H9 (cell line): ENCODE measurements at regions not wholly inside any gene's neighbourhood (a gene's known extent, or its start where the extent isn't known, plus 50 kb on each side); places are given as distances from the start of the nearest gene placed in this dataset.

Experiments
- DNase-seq: peaks from one replicate; pipeline ENCODE4 v3.0.0-alpha.2; 2017
- H2AFZ ChIP-seq: one replicate; pipeline ENCODE4 v1.6.1; 2013; ENCODE audit warnings: mild to moderate bottlenecking, low read length, control low read depth, moderate library complexity
- H2AK5ac ChIP-seq: 2 replicates; pipeline ENCODE4 v1.6.1; 2013; ENCODE audit warnings: low read length, control low read depth, mixed read lengths; ENCODE audit not compliant: insufficient read length
- H2BK120ac ChIP-seq: one replicate; pipeline ENCODE4 v1.6.1; 2013; ENCODE audit warnings: low read depth, mild to moderate bottlenecking, low read length, control low read depth, inconsistent platforms; ENCODE audit not compliant: poor library complexity, severe bottlenecking
- H2BK12ac ChIP-seq: 2 replicates; pipeline ENCODE4 v1.6.1; 2013; ENCODE audit warnings: low read length, control low read depth, mixed read lengths, low read depth; ENCODE audit not compliant: insufficient read length
- H2BK15ac ChIP-seq: 2 replicates; pipeline ENCODE4 v1.6.1; 2013; ENCODE audit warnings: low read depth, low read length, control low read depth
- H2BK20ac ChIP-seq: one replicate; pipeline ENCODE4 v1.6.1; 2013; ENCODE audit warnings: low read depth, mild to moderate bottlenecking, low read length, control low read depth, inconsistent platforms; ENCODE audit not compliant: poor library complexity, severe bottlenecking
- H2BK5ac ChIP-seq: 2 replicates; pipeline ENCODE4 v1.6.1; 2013; ENCODE audit warnings: low read length, control low read depth, mixed read lengths; ENCODE audit not compliant: insufficient read length
- H3K14ac ChIP-seq: 2 replicates; pipeline ENCODE4 v1.6.1; 2013; ENCODE audit warnings: low read length, control low read depth; ENCODE audit not compliant: insufficient read depth
- H3K18ac ChIP-seq: 2 replicates; pipeline ENCODE4 v1.6.1; 2013; ENCODE audit warnings: low read depth, mild to moderate bottlenecking, mixed read lengths, low read length, control low read depth; ENCODE audit not compliant: insufficient read length
- H3K23ac ChIP-seq: 2 replicates; pipeline ENCODE4 v1.6.1; 2013; ENCODE audit warnings: low read length, control low read depth, mixed read lengths, low read depth; ENCODE audit not compliant: insufficient read length
- H3K23me2 ChIP-seq: 2 replicates; pipeline ENCODE4 v1.6.1; 2013; ENCODE audit warnings: low read depth, mild to moderate bottlenecking, mixed read lengths, low read length, control low read depth; ENCODE audit not compliant: insufficient read length, poor library complexity, severe bottlenecking
- H3K27ac ChIP-seq: 2 replicates; pipeline ENCODE4 v1.5.1; 2013; ENCODE audit warnings: low read length, control low read depth, mixed read lengths, low read depth; ENCODE audit not compliant: insufficient read length
- H3K27me3 ChIP-seq: 2 replicates; pipeline ENCODE4 v1.6.1; 2013; ENCODE audit warnings: low read length, control low read depth, inconsistent platforms; ENCODE audit not compliant: insufficient read depth
- H3K4ac ChIP-seq: 2 replicates; pipeline ENCODE4 v1.6.1; 2013; ENCODE audit warnings: low read depth, mild to moderate bottlenecking, control low read depth, inconsistent platforms, low read length, moderate library complexity
- H3K4me1 ChIP-seq: 2 replicates; pipeline ENCODE4 v1.6.1; 2013; ENCODE audit warnings: low read length, control low read depth, inconsistent platforms; ENCODE audit not compliant: insufficient read depth
- H3K4me2 ChIP-seq: 2 replicates; pipeline ENCODE4 v1.6.1; 2013; ENCODE audit warnings: low read length, control low read depth, mixed read lengths; ENCODE audit not compliant: insufficient read length, insufficient read depth
- H3K56ac ChIP-seq: 2 replicates; pipeline ENCODE4 v1.6.1; 2013; ENCODE audit warnings: low read depth, mild to moderate bottlenecking, mixed read lengths, low read length, control low read depth; ENCODE audit not compliant: insufficient read length
- H3K79me1 ChIP-seq: 2 replicates; pipeline ENCODE4 v1.6.1; 2013; ENCODE audit warnings: low read depth, mild to moderate bottlenecking, moderate library complexity, low read length, control low read depth, inconsistent platforms; ENCODE audit not compliant: insufficient read depth, poor library complexity, severe bottlenecking
- H3K79me2 ChIP-seq: 2 replicates; pipeline ENCODE4 v1.6.1; 2013; ENCODE audit warnings: low read length, control low read depth, inconsistent platforms; ENCODE audit not compliant: insufficient read depth
- H3K9ac ChIP-seq: 2 replicates; pipeline ENCODE4 v1.6.1; 2013; ENCODE audit warnings: low read length, control low read depth, mixed read lengths; ENCODE audit not compliant: insufficient read length; ENCODE audit errors: extremely low read depth
- H3K9me3 ChIP-seq: one replicate; pipeline ENCODE4 v1.6.1; 2013; ENCODE audit warnings: low read depth, low read length, inconsistent platforms; ENCODE audit not compliant: control insufficient read depth
- H3T11ph ChIP-seq: one replicate; pipeline ENCODE4 v1.6.1; 2013; ENCODE audit warnings: mild to moderate bottlenecking, low read length, control low read depth, inconsistent platforms
- H4K20me1 ChIP-seq: one replicate; pipeline ENCODE4 v1.6.1; 2013; ENCODE audit not compliant: control insufficient read depth, insufficient read length, insufficient read depth
- H4K5ac ChIP-seq: 2 replicates; pipeline ENCODE4 v1.6.1; 2013; ENCODE audit warnings: low read depth, mild to moderate bottlenecking, mixed read lengths, low read length, control low read depth; ENCODE audit not compliant: insufficient read length
- H4K8ac ChIP-seq: replicated peaks from 2 replicates; pipeline ENCODE4 v1.6.1; 2013; ENCODE audit warnings: low read length, control low read depth, mixed read lengths, low read depth; ENCODE audit not compliant: insufficient read length
- H4K91ac ChIP-seq: 2 replicates; pipeline ENCODE4 v1.6.1; 2013; ENCODE audit warnings: low read depth, mild to moderate bottlenecking, moderate library complexity, mixed read lengths, low read length, control low read depth; ENCODE audit not compliant: insufficient read length
- H3K27ac Mint-ChIP-seq, 3 experiments: 2 replicates in 2 of 3; 3 replicates in 1 of 3; pipeline ENCODE4 v1.8.0; 2020 to 2021; ENCODE audit warnings: mixed read lengths in 3 of 3, mild to moderate bottlenecking in 1 of 3, moderate library complexity in 1 of 3
- H3K27me3 Mint-ChIP-seq: 2 replicates; pipeline ENCODE4 v1.8.0; 2021; ENCODE audit warnings: low read depth, mild to moderate bottlenecking, moderate library complexity, mixed read lengths
- H3K36me3 Mint-ChIP-seq, 3 experiments: 2 replicates in 2 of 3; 3 replicates in 1 of 3; pipeline ENCODE4 v1.8.0; 2020 to 2021; ENCODE audit warnings: low read depth in 3 of 3, mixed read lengths in 3 of 3; ENCODE audit not compliant: insufficient read depth in 1 of 3
- H3K4me1 Mint-ChIP-seq, 2 experiments: 2 replicates each; pipeline ENCODE4 v1.8.0; 2020; ENCODE audit warnings: mixed read lengths in 2 of 2
- H3K4me3 Mint-ChIP-seq, 2 experiments: 2 replicates in 1 of 2; 3 replicates in 1 of 2; pipeline ENCODE4 v1.8.0; 2020 to 2021; ENCODE audit warnings: mild to moderate bottlenecking in 2 of 2, mixed read lengths in 2 of 2, moderate library complexity in 1 of 2
- H3K9me3 Mint-ChIP-seq, 2 experiments: 2 replicates in 1 of 2; 3 replicates in 1 of 2; pipeline ENCODE4 v1.8.0; 2020; ENCODE audit warnings: mild to moderate bottlenecking in 2 of 2, mixed read lengths in 2 of 2, moderate library complexity in 1 of 2
- CTCF ChIP-seq: fragments of 200-600 bp; sonication (generic); conservative IDR thresholded peaks from 3 replicates; pipeline ENCODE4 v1.8.0; 2021; ENCODE audit warnings: antibody characterized with exemption, mild to moderate bottlenecking
- WGBS: extraction: QIAGEN DNeasy Blood & Tissue Kit; methylation state at CpG from one replicate; pipeline ENCODE4 v1.1.7; 2013; ENCODE audit warnings: missing lambda C conversion rate, low lambda C conversion rate, mixed read lengths; ENCODE audit not compliant: insufficient read length; ENCODE audit errors: extremely low coverage; 5-methylcytosine and 5-hydroxymethylcytosine counted together

GRCh38 chr1:110265186-110265585, 55.1 kb downstream of the KCNC4 start:
- no peak overlapping the region for H2BK5ac ChIP-seq
- no peaks in the 10 kb centered on the region for H3K9me3 ChIP-seq
- no peaks in the 10 kb centered on the region for H3K79me1 ChIP-seq
- H3K14ac ChIP-seq = no peak overlapping the region
- no peak overlapping the region for H4K8ac ChIP-seq
- no peak overlapping the region for H2BK12ac ChIP-seq
- H2AFZ ChIP-seq = no peak overlapping the region
- no peak overlapping the region for H4K5ac ChIP-seq
- DNase-seq = no peak
- no peak overlapping the region for H3K4me2 ChIP-seq
- H3K27ac Mint-ChIP-seq = no peak overlapping the region
- H3K23me2 ChIP-seq = no peaks in the 10 kb centered on the region
- no CpG with 5 or more reads among the region's 2 CpGs for WGBS
- H3K27ac ChIP-seq = no peak overlapping the region
- H3K23ac ChIP-seq = no peak overlapping the region
- no peak overlapping the region for H3K4ac ChIP-seq
- H4K20me1 ChIP-seq = no peaks in the 10 kb centered on the region
- H3K9me3 Mint-ChIP-seq = no peaks in the 10 kb centered on the region
- H3K9ac ChIP-seq = no peak overlapping the region
- TF ChIP-seq CTCF = no peak
- no peak overlapping the region for H2BK20ac ChIP-seq
- no peak overlapping the region for H2BK15ac ChIP-seq
- H3K79me2 ChIP-seq = no peaks in the 10 kb centered on the region
- H2AK5ac ChIP-seq = no peak overlapping the region
- no peaks in the 10 kb centered on the region for H3K27me3 ChIP-seq
- no peak overlapping the region for H4K91ac ChIP-seq
- H3K36me3 Mint-ChIP-seq = no peaks in the 10 kb centered on the region
- H3T11ph ChIP-seq = no peak overlapping the region
- H2BK120ac ChIP-seq = no peak overlapping the region
- peaks cover 10% of the 10 kb centered on the region for H3K27me3 Mint-ChIP-seq
- no peaks in the 10 kb centered on the region for H3K4me1 ChIP-seq
- H3K56ac ChIP-seq = no peak overlapping the region
- H3K4me3 Mint-ChIP-seq = no peak overlapping the region
- H3K18ac ChIP-seq = no peak overlapping the region
- peaks cover 20 to 29% of the 10 kb centered on the region in 2 experiments for H3K4me1 Mint-ChIP-seq
